ACC112 (cell line): ENCODE measurements at regions not wholly inside any gene's neighbourhood (a gene's known extent, or its start where the extent isn't known, plus 50 kb on each side); places are given as distances from the start of the nearest gene placed in this dataset.
"Not testable (repeated sequence)": the region's sequence is repeated elsewhere in the genome, so short reads cannot be mapped to it uniquely, and the experiment has no call there.

Experiments
- H2AFZ ChIP-seq: fragments of 200-600 bp; sonication (generic); one replicate; pipeline ENCODE4 v1.6.0; 2017; ENCODE audit warnings: antibody characterized with exemption, low read length; ENCODE audit not compliant: unreplicated experiment
- H3K27ac ChIP-seq: fragments of 200-600 bp; sonication (generic); 2 replicates; pipeline ENCODE4 v1.5.1; 2014; ENCODE audit warnings: low read depth, mild to moderate bottlenecking, antibody characterized with exemption, low read length, moderate library complexity
- H3K27me3 ChIP-seq: fragments of 200-600 bp; sonication (generic); 2 replicates; pipeline ENCODE4 v1.6.1; 2014; ENCODE audit warnings: mild to moderate bottlenecking, antibody characterized with exemption, low read length, moderate library complexity, mixed read lengths; ENCODE audit not compliant: insufficient read depth
- H3K36me3 ChIP-seq: fragments of 200-600 bp; sonication (generic); 2 replicates; pipeline ENCODE4 v1.6.1; 2016; ENCODE audit warnings: mild to moderate bottlenecking, antibody characterized with exemption, low read length, moderate library complexity, mixed read lengths; ENCODE audit not compliant: insufficient read depth
- H3K4me1 ChIP-seq: fragments of 200-600 bp; sonication (generic); one replicate; pipeline ENCODE4 v1.6.1; 2016; ENCODE audit warnings: low read length, mixed read lengths; ENCODE audit not compliant: insufficient read depth, unreplicated experiment, control insufficient read depth
- H3K4me3 ChIP-seq: fragments of 200-600 bp; sonication (generic); 2 replicates; pipeline ENCODE4 v1.5.1; 2014; ENCODE audit warnings: mild to moderate bottlenecking, low read depth, low read length
- H3K79me2 ChIP-seq: fragments of 200-600 bp; sonication (generic); one replicate; pipeline ENCODE4 v1.6.0; 2016; ENCODE audit warnings: low read length; ENCODE audit not compliant: control insufficient read depth, unreplicated experiment, insufficient read depth

DNA sequence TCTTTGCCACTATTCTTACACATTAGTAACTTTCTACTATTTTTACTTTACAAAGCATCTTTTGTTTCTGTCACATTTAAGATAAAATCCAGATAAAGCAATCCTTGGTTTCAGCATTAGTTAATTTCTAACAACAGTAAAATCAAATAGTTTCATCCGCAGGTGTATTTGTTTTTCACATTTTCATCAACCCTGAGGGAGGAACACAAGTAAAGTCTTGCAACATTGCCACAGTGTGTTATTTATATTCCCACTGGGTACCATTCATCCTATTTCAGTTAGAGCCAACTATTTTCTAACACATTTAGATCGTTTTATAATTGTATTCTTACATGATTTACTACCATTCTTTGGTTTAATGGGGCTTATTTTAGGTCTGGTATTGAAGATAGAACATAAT is 908.7 kb upstream of the CITED2 start:
- no peak overlapping the region for H2AFZ ChIP-seq
- H3K4me3 ChIP-seq: no peak overlapping the region
- H3K27ac ChIP-seq: no peak overlapping the region
- H3K36me3 ChIP-seq: no peaks in the 10 kb centered on the region
- no peaks in the 10 kb centered on the region for H3K4me1 ChIP-seq
- no peaks in the 10 kb centered on the region for H3K79me2 ChIP-seq
- H3K27me3 ChIP-seq: no peaks in the 10 kb centered on the region

DNA sequence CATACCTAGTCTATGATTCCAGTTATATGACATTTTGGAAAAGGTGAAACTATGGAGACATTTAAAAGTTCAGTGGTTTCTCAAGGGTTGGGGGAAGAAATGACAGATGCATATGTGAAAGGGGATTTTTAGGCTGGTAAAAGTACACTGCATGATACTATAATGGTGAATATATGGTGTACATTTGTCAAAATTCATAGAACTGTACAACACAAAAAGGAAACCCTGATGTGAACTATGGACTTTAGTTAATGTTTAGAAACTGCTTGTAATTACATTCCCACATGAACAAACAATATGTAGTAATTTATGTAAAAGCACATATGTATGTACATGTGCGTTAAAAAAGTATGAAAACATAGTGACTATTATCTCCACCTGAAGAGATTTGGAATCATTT is 907.3 kb upstream of the CITED2 start:
- Histone ChIP-seq H3K4me3 (no peak overlapping the region), H3K27me3 (no peaks in the 10 kb centered on the region), H3K36me3 (no peaks in the 10 kb centered on the region), H3K79me2 (no peaks in the 10 kb centered on the region), H3K27ac (no peak overlapping the region), H2AFZ (no peak overlapping the region), H3K4me1 (no peaks in the 10 kb centered on the region)

DNA sequence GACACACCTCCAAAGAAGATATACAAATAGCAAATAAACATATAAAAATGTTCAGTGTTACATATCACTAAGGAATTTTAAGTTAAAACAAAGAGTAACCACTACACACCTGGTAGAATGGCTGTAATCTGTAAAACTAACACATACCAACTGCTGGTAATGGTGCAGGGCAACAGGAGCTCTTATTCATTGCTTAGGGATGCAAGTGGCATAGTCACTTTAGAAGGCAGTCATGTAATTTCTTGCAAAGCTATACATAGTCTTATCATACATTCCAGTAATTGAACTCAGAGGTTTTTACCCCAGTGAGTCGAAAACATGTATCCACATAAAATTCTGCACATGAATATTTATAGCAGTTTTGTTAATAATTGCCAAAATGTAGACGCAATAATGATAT is 906.8 kb upstream of the CITED2 start:
- H3K27ac ChIP-seq: no peak overlapping the region
- H3K79me2 ChIP-seq: no peaks in the 10 kb centered on the region
- no peak overlapping the region for H2AFZ ChIP-seq
- no peak overlapping the region for H3K4me3 ChIP-seq
- H3K4me1 ChIP-seq: no peaks in the 10 kb centered on the region
- no peaks in the 10 kb centered on the region for H3K27me3 ChIP-seq
- no peaks in the 10 kb centered on the region for H3K36me3 ChIP-seq

DNA sequence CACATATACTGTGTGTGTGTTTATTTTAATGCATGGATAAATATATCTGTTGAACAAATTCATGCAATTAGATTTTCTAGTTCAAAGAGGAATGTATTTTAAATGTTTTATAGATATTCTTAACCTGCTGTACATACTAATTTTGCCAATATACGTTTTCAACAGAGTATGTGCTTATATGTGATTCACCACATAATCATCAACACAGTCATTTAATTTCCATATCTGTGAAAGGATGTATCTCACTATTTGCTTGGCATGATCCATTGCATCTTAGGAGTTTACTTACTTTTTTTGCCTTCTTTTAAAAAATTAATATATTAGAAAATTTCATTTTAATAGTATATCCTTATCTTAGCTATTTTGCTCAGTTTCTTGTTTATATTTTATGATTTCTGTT is 902.3 kb upstream of the CITED2 start:
- H3K79me2 ChIP-seq: no peaks in the 10 kb centered on the region
- H3K27me3 ChIP-seq: no peaks in the 10 kb centered on the region
- no peak overlapping the region for H3K27ac ChIP-seq
- H3K4me1 ChIP-seq: no peaks in the 10 kb centered on the region
- no peak overlapping the region for H2AFZ ChIP-seq
- H3K36me3 ChIP-seq: no peaks in the 10 kb centered on the region
- no peak overlapping the region for H3K4me3 ChIP-seq

DNA sequence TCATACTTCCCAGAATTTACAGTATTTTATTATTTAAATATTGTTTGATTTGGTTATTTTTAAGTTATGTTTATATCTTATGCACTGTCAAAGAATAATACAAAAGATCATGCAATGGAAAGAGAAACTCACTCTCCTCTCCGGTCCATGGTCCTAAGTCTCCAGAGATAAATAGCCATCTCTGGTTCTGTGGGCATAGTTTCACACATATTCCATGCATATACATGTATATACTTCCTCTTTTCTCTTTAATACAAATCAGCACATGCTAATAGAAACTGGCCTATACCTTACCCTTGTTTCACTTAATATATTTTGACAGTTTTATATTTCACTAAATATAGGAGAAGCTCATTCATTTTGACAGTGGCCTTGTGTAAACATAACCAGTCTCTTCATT is 901.7 kb upstream of the CITED2 start:
- Histone ChIP-seq H3K79me2 (no peaks in the 10 kb centered on the region), H3K27me3 (no peaks in the 10 kb centered on the region), H3K4me3 (no peak overlapping the region), H2AFZ (no peak overlapping the region), H3K36me3 (no peaks in the 10 kb centered on the region), H3K27ac (no peak overlapping the region), H3K4me1 (no peaks in the 10 kb centered on the region)

DNA sequence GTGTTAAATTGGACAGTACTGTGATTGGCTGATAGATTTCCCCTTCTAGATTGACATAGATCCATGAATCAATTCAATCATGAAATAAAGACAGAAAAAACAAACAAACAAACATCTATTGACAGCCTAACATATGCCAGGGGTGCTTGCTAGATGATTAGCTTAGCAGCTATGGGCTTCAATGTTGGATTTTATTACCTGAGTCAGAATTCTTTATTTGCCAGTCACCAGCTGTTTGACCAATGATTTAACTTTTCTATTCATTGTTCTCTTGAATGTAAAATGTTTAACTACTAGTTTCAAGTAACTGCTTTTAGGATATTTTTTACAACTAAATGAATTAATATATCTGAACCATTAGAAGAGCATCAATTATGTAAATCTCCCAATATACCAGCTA is 901.3 kb upstream of the CITED2 start:
- Histone ChIP-seq H3K4me1 (no peaks in the 10 kb centered on the region), H3K36me3 (no peaks in the 10 kb centered on the region), H3K27ac (no peak overlapping the region), H2AFZ (no peak overlapping the region), H3K79me2 (no peaks in the 10 kb centered on the region), H3K4me3 (no peak overlapping the region), H3K27me3 (no peaks in the 10 kb centered on the region)

DNA sequence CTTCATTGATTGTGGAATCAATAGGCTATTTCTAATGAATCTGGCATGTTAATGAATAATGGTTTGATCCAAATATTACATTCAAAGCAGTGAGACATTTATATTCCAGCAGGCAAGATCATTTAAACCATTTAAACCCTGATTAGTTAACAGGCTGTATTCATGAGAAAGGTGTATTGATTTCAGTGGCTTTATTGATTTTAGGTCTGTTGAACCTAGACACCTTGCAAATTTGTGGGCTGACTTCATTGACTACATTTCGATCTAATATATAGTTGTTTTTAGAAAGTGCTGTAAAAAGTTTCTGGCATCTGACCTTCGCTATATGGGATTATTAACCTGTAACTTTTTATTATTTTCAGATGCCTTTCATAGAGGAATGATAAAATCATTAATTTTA is 900.1 kb upstream of the CITED2 start:
- H3K4me1 ChIP-seq: peaks cover 3% of the 10 kb centered on the region
- H3K79me2 ChIP-seq: no peaks in the 10 kb centered on the region
- H2AFZ ChIP-seq: no peak overlapping the region
- no peaks in the 10 kb centered on the region for H3K36me3 ChIP-seq
- H3K4me3 ChIP-seq: no peak overlapping the region
- no peaks in the 10 kb centered on the region for H3K27me3 ChIP-seq
- no peak overlapping the region for H3K27ac ChIP-seq

DNA sequence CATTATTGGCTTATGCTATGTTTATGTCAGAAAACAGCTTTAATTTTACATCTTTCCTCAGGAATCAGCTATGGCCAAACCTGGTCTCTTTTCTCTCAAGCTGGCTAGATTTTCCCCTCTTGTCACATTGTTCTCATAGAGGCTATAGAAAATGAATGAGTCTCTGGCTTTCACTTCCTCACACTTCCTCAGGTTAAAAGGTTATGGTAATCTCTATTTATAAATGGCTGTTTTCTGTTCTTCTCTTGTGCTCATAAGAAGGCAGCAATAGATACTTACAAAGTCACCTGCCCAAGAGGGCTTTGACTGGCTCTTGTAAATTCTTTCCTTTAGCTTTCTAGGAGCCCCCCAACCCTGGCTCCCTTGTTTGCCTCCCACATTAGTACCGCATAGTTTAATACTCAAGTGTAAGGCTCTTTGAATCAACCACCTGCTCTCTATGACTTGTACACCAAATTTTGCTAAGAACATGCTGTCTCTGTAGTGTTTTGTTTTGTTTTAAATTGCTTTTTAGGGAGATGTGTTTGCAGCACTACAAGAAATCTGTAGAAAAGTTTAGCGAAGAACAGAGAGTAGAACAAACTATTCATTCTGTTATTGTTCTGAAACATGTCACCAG is 897.4 kb upstream of the CITED2 start:
- no peak overlapping the region for H3K4me3 ChIP-seq
- no peak overlapping the region for H2AFZ ChIP-seq
- peaks cover 3% of the 10 kb centered on the region for H3K4me1 ChIP-seq
- H3K79me2 ChIP-seq: no peaks in the 10 kb centered on the region
- no peaks in the 10 kb centered on the region for H3K27me3 ChIP-seq
- no peaks in the 10 kb centered on the region for H3K36me3 ChIP-seq
- no peak overlapping the region for H3K27ac ChIP-seq

DNA sequence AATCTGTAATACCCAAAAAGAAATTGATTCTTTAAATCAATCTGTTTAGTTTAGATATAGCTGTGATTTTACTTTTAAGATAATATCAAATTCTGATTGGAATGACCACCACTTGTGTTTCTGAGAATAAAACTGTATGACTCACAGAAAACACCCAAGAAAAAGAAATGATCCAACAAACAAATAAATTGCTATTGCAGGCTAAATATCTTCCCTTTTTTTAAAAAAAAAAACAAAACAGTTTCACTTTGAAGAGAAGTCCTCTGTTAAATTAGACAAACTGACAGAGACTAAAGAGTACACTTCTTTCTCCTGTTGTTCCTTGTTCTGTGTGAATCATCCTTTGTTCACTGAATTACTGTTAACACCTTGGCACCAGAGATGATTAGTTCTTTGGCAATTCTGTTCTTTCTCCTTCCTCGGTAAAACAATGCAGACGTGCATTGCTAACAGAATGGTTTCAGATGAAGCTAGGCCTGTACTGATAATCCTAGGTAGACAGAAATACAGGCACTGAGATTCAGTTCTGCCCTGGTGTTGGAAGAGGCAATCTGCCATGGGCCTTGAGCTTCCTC is 895.2 kb upstream of the CITED2 start:
- Histone ChIP-seq H2AFZ (peak overlapping the region; percentile 73), H3K27ac (no peak overlapping the region), H3K4me1 (peaks cover 3% of the 10 kb centered on the region), H3K27me3 (no peaks in the 10 kb centered on the region), H3K36me3 (no peaks in the 10 kb centered on the region), H3K4me3 (peak overlapping the region; percentile 29), H3K79me2 (no peaks in the 10 kb centered on the region)

DNA sequence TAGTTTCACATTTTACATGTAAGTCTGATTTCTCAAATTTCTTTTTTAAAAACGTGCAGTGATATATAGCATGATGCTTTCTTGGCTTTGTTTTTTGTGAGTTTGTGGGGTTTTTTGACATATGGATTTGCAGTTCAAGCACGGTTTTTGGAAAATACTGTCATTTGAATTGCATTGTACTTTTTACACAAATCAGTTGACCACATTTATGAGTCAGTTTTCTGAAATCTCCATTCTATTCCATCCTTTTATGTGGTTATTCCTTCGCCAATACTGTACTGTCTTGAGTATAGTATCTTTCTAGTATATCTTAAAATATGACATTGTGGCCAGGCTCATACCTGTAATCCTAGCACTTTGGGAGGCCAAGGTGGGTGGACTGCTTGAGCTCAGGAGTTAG is 890.0 kb upstream of the CITED2 start:
- no peak overlapping the region for H3K27ac ChIP-seq
- no peaks in the 10 kb centered on the region for H3K36me3 ChIP-seq
- H2AFZ ChIP-seq: no peak overlapping the region
- no peaks in the 10 kb centered on the region for H3K4me1 ChIP-seq
- H3K27me3 ChIP-seq: no peaks in the 10 kb centered on the region
- no peaks in the 10 kb centered on the region for H3K79me2 ChIP-seq
- H3K4me3 ChIP-seq: no peak overlapping the region

DNA sequence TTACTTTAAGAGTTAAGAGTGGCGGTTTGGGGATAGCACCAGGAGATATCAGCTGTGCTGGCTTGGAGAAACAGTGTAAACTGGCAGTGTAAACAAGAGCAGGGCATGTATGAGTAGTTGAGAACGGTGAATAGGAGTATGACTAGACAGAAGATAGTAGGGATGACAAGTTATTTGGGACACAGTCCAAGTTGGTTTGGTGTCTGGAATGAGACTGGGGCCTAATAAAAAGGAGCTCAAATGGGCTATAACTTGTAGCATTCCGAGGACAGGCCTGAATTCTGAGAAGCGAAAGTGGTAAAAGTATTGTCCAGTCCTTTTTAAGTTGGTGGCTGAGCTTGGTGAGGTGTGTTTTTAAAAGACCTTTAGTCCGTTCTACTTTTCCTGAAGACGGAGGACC is 883.9 kb upstream of the CITED2 start:
- H3K79me2 ChIP-seq, H3K4me3 ChIP-seq, H3K27ac ChIP-seq, H3K27me3 ChIP-seq, H2AFZ ChIP-seq, H3K36me3 ChIP-seq, H3K4me1 ChIP-seq: not testable (repeated sequence)
